ACC112 (cell line): ENCODE measurements at regions not wholly inside any gene's neighbourhood (a gene's known extent, or its start where the extent isn't known, plus 50 kb on each side); places are given as distances from the start of the nearest gene placed in this dataset.

Experiments
- H2AFZ ChIP-seq: fragments of 200-600 bp; sonication (generic); one replicate; pipeline ENCODE4 v1.6.0; 2017; ENCODE audit warnings: antibody characterized with exemption, low read length; ENCODE audit not compliant: unreplicated experiment
- H3K27ac ChIP-seq: fragments of 200-600 bp; sonication (generic); 2 replicates; pipeline ENCODE4 v1.5.1; 2014; ENCODE audit warnings: low read depth, mild to moderate bottlenecking, antibody characterized with exemption, low read length, moderate library complexity
- H3K27me3 ChIP-seq: fragments of 200-600 bp; sonication (generic); 2 replicates; pipeline ENCODE4 v1.6.1; 2014; ENCODE audit warnings: mild to moderate bottlenecking, antibody characterized with exemption, low read length, moderate library complexity, mixed read lengths; ENCODE audit not compliant: insufficient read depth
- H3K36me3 ChIP-seq: fragments of 200-600 bp; sonication (generic); 2 replicates; pipeline ENCODE4 v1.6.1; 2016; ENCODE audit warnings: mild to moderate bottlenecking, antibody characterized with exemption, low read length, moderate library complexity, mixed read lengths; ENCODE audit not compliant: insufficient read depth
- H3K4me1 ChIP-seq: fragments of 200-600 bp; sonication (generic); one replicate; pipeline ENCODE4 v1.6.1; 2016; ENCODE audit warnings: low read length, mixed read lengths; ENCODE audit not compliant: insufficient read depth, unreplicated experiment, control insufficient read depth
- H3K4me3 ChIP-seq: fragments of 200-600 bp; sonication (generic); 2 replicates; pipeline ENCODE4 v1.5.1; 2014; ENCODE audit warnings: mild to moderate bottlenecking, low read depth, low read length
- H3K79me2 ChIP-seq: fragments of 200-600 bp; sonication (generic); one replicate; pipeline ENCODE4 v1.6.0; 2016; ENCODE audit warnings: low read length; ENCODE audit not compliant: control insufficient read depth, unreplicated experiment, insufficient read depth

DNA sequence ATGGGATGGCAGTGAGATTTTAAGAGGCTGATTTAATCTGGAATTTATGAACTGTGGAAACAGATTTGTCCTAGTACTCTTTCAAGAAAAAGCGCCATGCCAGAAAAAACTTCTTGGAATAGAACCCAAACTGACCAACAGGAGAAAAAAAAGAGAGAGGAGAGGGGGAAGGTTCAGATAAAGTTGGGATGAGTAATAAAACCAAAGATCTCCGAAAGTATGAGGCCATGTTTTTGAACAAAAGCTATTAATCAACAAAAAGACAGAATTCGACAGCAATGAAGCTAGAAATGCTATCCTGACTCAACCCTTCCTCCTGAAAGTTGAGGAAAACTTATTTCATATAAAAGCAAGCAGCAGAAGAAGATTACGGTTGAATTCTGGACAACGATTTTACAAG lies 135.5 kb downstream of the CEMIP2 start:
- Histone ChIP-seq H2AFZ (no peak overlapping the region), H3K79me2 (no peaks in the 10 kb centered on the region), H3K4me3 (no peak overlapping the region), H3K27me3 (no peaks in the 10 kb centered on the region), H3K4me1 (no peaks in the 10 kb centered on the region), H3K36me3 (no peaks in the 10 kb centered on the region), H3K27ac (no peak overlapping the region)

DNA sequence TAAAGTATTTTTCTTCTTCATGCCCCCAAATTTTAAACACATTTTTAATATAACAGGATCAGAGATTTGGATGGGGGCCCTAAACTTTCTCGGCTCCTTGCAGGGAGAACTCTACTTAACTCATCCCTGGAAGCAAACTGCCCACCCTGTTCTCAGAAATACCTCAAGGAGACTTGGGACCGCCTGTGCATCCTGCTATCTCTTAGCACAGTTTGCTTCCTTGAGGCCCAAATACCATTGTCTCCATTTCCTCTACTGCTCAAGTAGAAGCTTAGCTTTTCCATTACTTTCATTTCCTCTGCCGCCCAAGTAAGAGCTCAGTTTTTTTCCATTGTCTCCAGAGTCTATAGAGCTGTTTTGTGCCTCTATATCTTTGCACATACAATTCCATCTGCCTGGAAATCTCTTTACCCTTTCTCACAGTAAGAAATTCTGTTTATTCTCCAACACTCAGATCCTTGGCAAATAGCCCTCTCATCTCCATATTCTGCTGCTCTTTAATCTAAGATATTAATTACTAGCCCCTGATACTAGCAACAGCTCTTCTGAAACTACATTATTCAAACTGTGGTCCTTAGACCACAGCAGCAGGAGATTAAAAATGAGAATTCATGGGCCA lies 137.8 kb downstream of the CEMIP2 start:
- Histone ChIP-seq H3K36me3 (no peaks in the 10 kb centered on the region), H3K27ac (no peak overlapping the region), H2AFZ (no peak overlapping the region), H3K4me1 (no peaks in the 10 kb centered on the region), H3K79me2 (no peaks in the 10 kb centered on the region), H3K27me3 (no peaks in the 10 kb centered on the region), H3K4me3 (no peak overlapping the region)

DNA sequence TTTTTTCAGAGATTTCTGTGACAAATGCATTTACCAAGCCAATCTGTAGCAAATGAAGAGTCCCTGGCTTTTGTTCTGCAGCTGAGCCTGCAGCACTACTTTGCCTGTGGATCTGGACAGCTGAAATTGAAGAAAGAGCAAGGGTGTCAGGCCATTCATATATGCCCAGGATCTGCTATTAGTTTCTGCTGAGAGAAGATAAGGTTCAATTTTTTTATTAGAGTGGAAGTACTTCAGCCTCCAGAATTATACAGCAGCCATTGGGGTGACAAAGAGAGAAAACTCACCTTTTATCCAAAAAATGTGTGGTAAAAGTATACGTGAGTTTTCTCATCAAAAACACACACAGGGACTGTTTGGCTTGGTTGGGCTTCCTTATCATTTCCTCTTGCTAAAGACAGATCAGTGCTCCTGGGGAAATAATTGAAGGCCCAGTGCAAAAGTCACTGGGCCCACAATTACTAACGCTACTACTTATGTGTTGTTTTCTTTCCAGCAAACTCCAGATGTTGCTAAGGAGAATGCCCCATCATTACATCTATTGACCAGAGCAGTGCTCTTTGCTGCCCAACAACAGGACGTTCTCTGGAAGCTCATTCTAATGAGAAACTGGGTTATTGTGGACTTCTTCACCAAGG lies 138.6 kb downstream of the CEMIP2 start:
- Histone ChIP-seq H3K4me3 (no peak overlapping the region), H3K27me3 (no peaks in the 10 kb centered on the region), H3K4me1 (no peaks in the 10 kb centered on the region), H3K36me3 (no peaks in the 10 kb centered on the region), H3K27ac (no peak overlapping the region), H3K79me2 (no peaks in the 10 kb centered on the region), H2AFZ (no peak overlapping the region)

- Histone ChIP-seq H3K4me3 (no peak overlapping the region), H3K27me3 (peaks cover 3% of the 10 kb centered on the region; the same call in 1 of the 2 replicates), H3K27ac (no peak overlapping the region), H3K36me3 (no peaks in the 10 kb centered on the region), H3K4me1 (no peaks in the 10 kb centered on the region), H3K79me2 (no peaks in the 10 kb centered on the region), H2AFZ (no peak overlapping the region)
Measured at GRCh38 chr9:71628247-71628646, 140.1 kb downstream of the CEMIP2 start.

GRCh38 chr9:71627537-71627936 lies 140.8 kb downstream of the CEMIP2 start:
- H3K4me3 ChIP-seq, result no peak overlapping the region
- no peak overlapping the region for H3K27ac ChIP-seq
- H3K27me3 ChIP-seq, result peaks cover 10% of the 10 kb centered on the region; the same call in 1 of the 2 replicates
- H3K79me2 ChIP-seq, result no peaks in the 10 kb centered on the region
- no peaks in the 10 kb centered on the region for H3K36me3 ChIP-seq
- no peaks in the 10 kb centered on the region for H3K4me1 ChIP-seq
- H2AFZ ChIP-seq, result no peak overlapping the region

- Histone ChIP-seq H3K36me3 (no peaks in the 10 kb centered on the region), H3K27ac (no peak overlapping the region), H3K4me3 (no peak overlapping the region), H3K27me3 (peaks cover 12% of the 10 kb centered on the region; the same call in 1 of the 2 replicates), H3K4me1 (no peaks in the 10 kb centered on the region), H3K79me2 (no peaks in the 10 kb centered on the region), H2AFZ (no peak overlapping the region)
Measured at GRCh38 chr9:71626395-71626794, 141.9 kb downstream of the CEMIP2 start.

DNA sequence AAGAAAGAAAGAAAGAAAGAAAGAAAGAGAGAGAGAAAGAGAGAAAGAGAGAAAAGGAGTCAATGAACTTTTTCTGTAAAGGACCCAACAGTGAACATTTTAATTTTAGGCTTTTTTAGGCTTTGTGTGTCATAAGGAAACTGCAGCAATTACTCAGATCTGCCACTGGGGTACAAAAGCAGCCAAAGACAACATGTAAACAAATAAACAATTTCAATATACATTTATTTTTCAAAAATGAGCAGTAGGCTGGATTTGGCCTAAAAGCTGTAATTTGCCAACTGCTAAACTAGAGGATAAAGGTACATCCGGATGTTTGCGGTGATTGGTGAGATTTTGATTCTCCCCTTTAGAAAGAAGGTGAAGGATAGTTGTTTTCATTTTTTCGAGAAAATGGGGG lies 143.6 kb downstream of the CEMIP2 start:
- Histone ChIP-seq H3K4me1 (no peaks in the 10 kb centered on the region), H3K27me3 (peaks cover 12% of the 10 kb centered on the region; the same call in 1 of the 2 replicates), H3K79me2 (no peaks in the 10 kb centered on the region), H3K4me3 (no peak overlapping the region), H3K27ac (no peak overlapping the region), H2AFZ (no peak overlapping the region), H3K36me3 (no peaks in the 10 kb centered on the region)

DNA sequence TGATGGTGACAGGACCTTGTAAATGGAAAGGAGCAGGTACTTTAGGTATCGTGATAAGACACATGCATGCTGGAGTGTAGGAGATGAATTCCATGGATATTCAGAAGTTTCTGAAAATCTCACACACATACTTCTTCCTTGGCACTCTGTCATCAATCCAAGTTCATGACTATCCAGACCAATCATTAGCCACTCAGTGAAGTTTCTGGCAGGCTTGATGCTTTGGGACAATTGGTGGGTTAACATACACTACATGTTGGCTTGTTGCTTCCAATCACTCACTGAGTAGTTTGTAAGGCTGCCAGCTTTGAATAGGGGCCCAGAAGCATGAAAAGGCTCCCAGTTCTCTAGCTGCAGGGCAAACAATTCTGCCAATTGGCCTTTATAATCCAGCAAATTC lies 147.6 kb downstream of the CEMIP2 start:
- no peak overlapping the region for H2AFZ ChIP-seq
- no peaks in the 10 kb centered on the region for H3K79me2 ChIP-seq

DNA sequence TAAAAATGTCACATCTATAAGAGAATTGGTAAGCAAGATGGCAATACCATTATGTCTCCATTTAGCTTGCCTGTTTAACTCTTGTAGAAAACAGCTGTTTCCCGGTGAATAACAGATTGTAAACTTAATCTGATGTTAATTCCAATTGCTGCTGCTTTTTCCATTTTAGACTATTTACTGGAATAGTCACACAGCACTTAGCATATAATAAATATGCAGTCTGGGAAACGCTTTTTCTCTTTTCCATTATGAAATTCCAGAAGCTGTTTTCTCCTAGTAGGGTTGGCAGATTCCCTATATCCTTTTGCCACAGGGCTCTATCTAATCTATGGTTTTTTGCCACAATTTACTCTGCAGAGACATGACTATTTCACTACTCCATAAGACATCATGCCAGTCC lies 148.0 kb downstream of the CEMIP2 start:
- peaks cover 12% of the 10 kb centered on the region; the same call in 1 of the 2 replicates for H3K27me3 ChIP-seq
- H3K79me2 ChIP-seq, result no peaks in the 10 kb centered on the region
- no peak overlapping the region for H3K4me3 ChIP-seq
- no peaks in the 10 kb centered on the region for H3K4me1 ChIP-seq
- no peaks in the 10 kb centered on the region for H3K36me3 ChIP-seq
- H2AFZ ChIP-seq, result no peak overlapping the region
- H3K27ac ChIP-seq, result no peak overlapping the region

More for the DNA sequence above, 147.6 kb downstream of the CEMIP2 start:
- Histone ChIP-seq H3K27me3 (peaks cover 12% of the 10 kb centered on the region; the same call in 1 of the 2 replicates), H3K4me3 (no peak overlapping the region), H3K4me1 (no peaks in the 10 kb centered on the region), H3K36me3 (no peaks in the 10 kb centered on the region), H3K27ac (no peak overlapping the region)

GRCh38 chr9:71619926-71620325 lies 148.4 kb downstream of the CEMIP2 start:
- Histone ChIP-seq H3K27me3 (peaks cover 12% of the 10 kb centered on the region; the same call in 1 of the 2 replicates), H2AFZ (no peak overlapping the region), H3K36me3 (no peaks in the 10 kb centered on the region), H3K4me3 (no peak overlapping the region), H3K4me1 (no peaks in the 10 kb centered on the region), H3K79me2 (no peaks in the 10 kb centered on the region), H3K27ac (no peak overlapping the region)

DNA sequence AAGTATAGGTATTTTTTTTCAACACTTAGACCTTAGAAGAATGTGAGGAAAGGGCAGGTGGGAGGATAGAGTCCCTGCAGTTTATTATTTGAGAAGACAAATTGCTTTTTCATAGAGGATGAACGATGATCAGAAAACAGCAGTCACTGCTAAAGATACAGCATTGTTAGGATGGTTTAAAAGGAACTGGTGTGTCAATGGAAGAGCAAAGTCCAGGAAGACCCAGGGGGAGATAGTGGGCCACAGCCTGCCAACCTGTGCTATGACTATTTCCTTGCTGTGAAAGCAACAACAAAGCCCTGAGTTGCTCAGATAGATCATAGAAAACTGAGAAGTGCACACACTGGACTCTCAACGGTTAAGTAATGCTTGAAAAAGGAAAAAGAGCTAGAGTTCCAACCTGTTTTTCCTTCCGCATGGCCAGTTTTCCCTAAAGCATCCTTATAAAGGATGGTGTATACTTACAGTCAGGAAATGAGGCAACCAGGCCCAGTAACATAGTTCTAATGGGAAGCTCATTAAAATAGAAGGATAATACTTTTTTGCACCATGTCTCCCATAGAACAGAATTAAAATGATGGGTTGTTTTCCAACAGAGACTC lies 153.8 kb downstream of the CEMIP2 start:
- no peaks in the 10 kb centered on the region for H3K79me2 ChIP-seq
- no peaks in the 10 kb centered on the region for H3K27me3 ChIP-seq

More for the DNA sequence above, 153.8 kb downstream of the CEMIP2 start:
- peaks cover 3% of the 10 kb centered on the region for H3K4me1 ChIP-seq
- no peak overlapping the region for H2AFZ ChIP-seq
- H3K36me3 ChIP-seq, result no peaks in the 10 kb centered on the region
- no peak overlapping the region for H3K27ac ChIP-seq
- no peak overlapping the region for H3K4me3 ChIP-seq
